Spinal cord (tissue), 9 donors: ENCODE measurements at regions not wholly inside any gene's neighbourhood (a gene's known extent, or its start where the extent isn't known, plus 50 kb on each side); places are given as distances from the start of the nearest gene placed in this dataset.

Experiments used
- DNase-seq, 6 donors: peaks; one replicate each; pipeline versions ENCODE4 v3.0.0 to v3.0.0-alpha.2; 2013 to 2015; ENCODE audit warnings: low spot score in 6 of 6, low read depth in 4 of 6
- H3K27ac ChIP-seq: one replicate; pipeline ENCODE4 v1.5.1; 2013; ENCODE audit warnings: low read depth, low read length, control low read depth
- H3K27me3 ChIP-seq: one replicate; pipeline ENCODE4 v1.6.1; 2013; ENCODE audit warnings: low read length; ENCODE audit not compliant: control insufficient read depth, insufficient read depth
- H3K36me3 ChIP-seq: one replicate; pipeline ENCODE4 v1.6.1; 2013; ENCODE audit warnings: low read length; ENCODE audit not compliant: control insufficient read depth, insufficient read depth
- H3K4me1 ChIP-seq: one replicate; pipeline ENCODE4 v1.6.1; 2013; ENCODE audit warnings: low read length; ENCODE audit not compliant: control insufficient read depth, insufficient read depth
- H3K4me3 ChIP-seq: one replicate; pipeline ENCODE4 v1.5.1; 2013; ENCODE audit warnings: low read depth, low read length, control low read depth
- H3K9me3 ChIP-seq: one replicate; pipeline ENCODE4 v1.6.1; 2013; ENCODE audit warnings: low read length; ENCODE audit not compliant: control insufficient read depth, insufficient read depth
- WGBS: methylation state at CpG from one replicate; pipeline ENCODE4 v1.1.5; 2013; ENCODE audit warnings: missing lambda C conversion rate; ENCODE audit not compliant: insufficient coverage; 5-methylcytosine and 5-hydroxymethylcytosine counted together
- donor health status: healthy.

- no peak overlapping the region for H3K4me3 ChIP-seq
- H3K27me3 ChIP-seq: no peaks in the 10 kb centered on the region
- 100% methylated on average over 1 of the region's 5 CpGs for WGBS
- peak in 1 of 6 donors; percentile 51 for DNase-seq
- no peaks in the 10 kb centered on the region for H3K36me3 ChIP-seq
- no peak overlapping the region for H3K27ac ChIP-seq
- H3K4me1 ChIP-seq: peaks cover 3% of the 10 kb centered on the region
- H3K9me3 ChIP-seq: no peaks in the 10 kb centered on the region
These were observed 496.3 kb upstream of the NR2F2 start for GRCh38 chr15:95834028-95834804.

GRCh38 chr15:95836536-95836935 lies 494.0 kb upstream of the NR2F2 start:
- Histone ChIP-seq H3K4me1 (peaks cover 3% of the 10 kb centered on the region), H3K27me3 (no peaks in the 10 kb centered on the region), H3K36me3 (no peaks in the 10 kb centered on the region), H3K9me3 (no peaks in the 10 kb centered on the region), H3K27ac (no peak overlapping the region), H3K4me3 (no peak overlapping the region)
- no CpG with 5 or more reads among the region's 1 CpG for WGBS
- no peak for DNase-seq

GRCh38 chr15:95837341-95838004 lies 493.0 kb upstream of the NR2F2 start:
- Histone ChIP-seq H3K36me3 (no peaks in the 10 kb centered on the region), H3K9me3 (no peaks in the 10 kb centered on the region), H3K4me1 (no peaks in the 10 kb centered on the region), H3K27ac (no peak overlapping the region), H3K4me3 (no peak overlapping the region), H3K27me3 (no peaks in the 10 kb centered on the region)
- no peak for DNase-seq
- no CpG with 5 or more reads among the region's 4 CpGs for WGBS

GRCh38 chr15:95839367-95839782 lies 491.1 kb upstream of the NR2F2 start:
- Histone ChIP-seq H3K27ac (no peak overlapping the region), H3K27me3 (no peaks in the 10 kb centered on the region), H3K9me3 (no peaks in the 10 kb centered on the region), H3K4me1 (no peaks in the 10 kb centered on the region), H3K4me3 (no peak overlapping the region), H3K36me3 (no peaks in the 10 kb centered on the region)
- WGBS: no CpG with 5 or more reads among the region's 2 CpGs
- DNase-seq: no peak

GRCh38 chr15:95840004-95840403 lies 490.5 kb upstream of the NR2F2 start:
- no peak for DNase-seq
- WGBS: no CpG with 5 or more reads among the region's 4 CpGs

GRCh38 chr15:95840855-95841254 lies 489.6 kb upstream of the NR2F2 start:
- Histone ChIP-seq H3K36me3 (no peaks in the 10 kb centered on the region), H3K9me3 (no peaks in the 10 kb centered on the region), H3K4me3 (no peak overlapping the region), H3K4me1 (no peaks in the 10 kb centered on the region), H3K27ac (no peak overlapping the region), H3K27me3 (no peaks in the 10 kb centered on the region)
- 100% methylated on average over 1 of the region's 6 CpGs for WGBS
- no peak for DNase-seq

More at GRCh38 chr15:95840004-95840403, 490.5 kb upstream of the NR2F2 start:
- no peaks in the 10 kb centered on the region for H3K9me3 ChIP-seq
- H3K27me3 ChIP-seq: no peaks in the 10 kb centered on the region
- no peaks in the 10 kb centered on the region for H3K4me1 ChIP-seq
- H3K4me3 ChIP-seq: no peak overlapping the region
- H3K27ac ChIP-seq: no peak overlapping the region
- no peaks in the 10 kb centered on the region for H3K36me3 ChIP-seq

GRCh38 chr15:95842576-95842975 lies 487.9 kb upstream of the NR2F2 start:
- H3K4me3 ChIP-seq: no peak overlapping the region
- no peaks in the 10 kb centered on the region for H3K4me1 ChIP-seq
- no peak for DNase-seq
- H3K27ac ChIP-seq: no peak overlapping the region
- no peaks in the 10 kb centered on the region for H3K9me3 ChIP-seq
- H3K27me3 ChIP-seq: no peaks in the 10 kb centered on the region
- no peaks in the 10 kb centered on the region for H3K36me3 ChIP-seq
- 80% methylated on average over 3 of the region's 6 CpGs for WGBS

GRCh38 chr15:95843241-95843910 lies 487.1 kb upstream of the NR2F2 start:
- Histone ChIP-seq H3K4me3 (no peak overlapping the region), H3K27ac (peak overlapping the region; percentile 64), H3K27me3 (no peaks in the 10 kb centered on the region), H3K36me3 (no peaks in the 10 kb centered on the region), H3K4me1 (no peaks in the 10 kb centered on the region), H3K9me3 (no peaks in the 10 kb centered on the region)
- 39% methylated on average over 2 of the region's 5 CpGs for WGBS
- peak in 4 of 6 donors; percentile 24 to 74 (median 48) for DNase-seq

- Histone ChIP-seq H3K27ac (peak overlapping the region; percentile 54), H3K27me3 (no peaks in the 10 kb centered on the region), H3K4me1 (no peaks in the 10 kb centered on the region), H3K36me3 (no peaks in the 10 kb centered on the region), H3K4me3 (no peak overlapping the region), H3K9me3 (no peaks in the 10 kb centered on the region)
- DNase-seq: peak in 1 of 6 donors; percentile 66
- 46% methylated on average over 8 of the region's 13 CpGs for WGBS
These were observed 484.5 kb upstream of the NR2F2 start for GRCh38 chr15:95845862-95846515.
